ENCODE measurements at regions not wholly inside any gene's neighbourhood (a gene's known extent, or its start where the extent isn't known, plus 50 kb on each side); places are given as distances from the start of the nearest gene placed in this dataset.

GRCh38 chr2:182634386-182634785 lies 81.7 kb upstream of the DNAJC10 start:
- TF ChIP-seq ELF4 (IDR thresholded peaks at IDR 0.05) (no peak), NFRKB (IDR thresholded peaks at IDR 0.05) (no peak), BHLHE40 (IDR thresholded peaks at IDR 0.05; ENCODE audit: borderline replicate concordance) (no peak), TARDBP (IDR thresholded peaks at IDR 0.05) (no peak), ZNF384 (IDR thresholded peaks at IDR 0.05) (no peak), PKNOX1 (IDR thresholded peaks at IDR 0.05) (no peak), SP1 (IDR thresholded peaks at IDR 0.05) (no peak), L3MBTL2 (conservative IDR thresholded peaks at IDR 0.05) (no peak), SUZ12 (IDR thresholded peaks at IDR 0.05) (no peak), ARNT (IDR thresholded peaks at IDR 0.05) (no peak)

All from HEK293T (cell line).